Activated CD4-positive, alpha-beta T cell treated with anti-CD3 and anti-CD28 coated beads for 36 hours (primary cell): ENCODE measurements at regions not wholly inside any gene's neighbourhood (a gene's known extent, or its start where the extent isn't known, plus 50 kb on each side); places are given as distances from the start of the nearest gene placed in this dataset.
"Not testable (repeated sequence)": the region's sequence is repeated elsewhere in the genome, so short reads cannot be mapped to it uniquely, and the experiment has no call there.

ENCODE experiments used
- ATAC-seq: fragments of 200-7000 bp; cut with Tn5 transposase; one replicate; pipeline ENCODE4 v1.10.0; 2021; ENCODE audit warnings: mild to moderate bottlenecking, moderate library complexity
- CTCF ChIA-PET: fragments of 350-600 bp; sonication (Branson Sonifier 250); formaldehyde crosslinking; loops from one replicate; lab custom pipeline; 2021; ENCODE audit warnings: antibody characterized with exemption; lab: Charles Lee
- POLR2A ChIA-PET: fragments of 350-600 bp; sonication (Branson Sonifier 250); formaldehyde crosslinking; loops from one replicate; lab custom pipeline; 2021; ENCODE audit warnings: antibody characterized with exemption, inconsistent platforms; lab: Charles Lee
- DNase-seq: peaks from one replicate; pipeline ENCODE4 v3.0.0-alpha.2; 2020
- H3K27ac Mint-ChIP-seq: one replicate; pipeline ENCODE4 v1.8.0; 2021; ENCODE audit warnings: mixed read lengths
- H3K27me3 Mint-ChIP-seq: one replicate; pipeline ENCODE4 v1.8.0; 2021; ENCODE audit warnings: mixed read lengths
- H3K36me3 Mint-ChIP-seq: one replicate; pipeline ENCODE4 v1.8.0; 2021; ENCODE audit warnings: low read depth, mixed read lengths
- H3K4me1 Mint-ChIP-seq: one replicate; pipeline ENCODE4 v1.8.0; 2021; ENCODE audit warnings: mixed read lengths
- H3K4me3 Mint-ChIP-seq: one replicate; pipeline ENCODE4 v1.8.0; 2021; ENCODE audit warnings: mild to moderate bottlenecking, moderate library complexity, mixed read lengths
- H3K9me3 Mint-ChIP-seq: one replicate; pipeline ENCODE4 v1.8.0; 2021; ENCODE audit warnings: low read depth, mixed read lengths
- intact Hi-C, 2 experiments: fragments of 100-400 bp; cut with DNase I in 1 of 2; cut with micrococcal nuclease in 1 of 2; formaldehyde crosslinking; loops; one replicate each; pipeline versions ENCODE4 v1.14.2 to v1.15.1; 2022 to 2024; cut with DNase I, micrococcal nuclease

GRCh38 chrX:118231464-118231863 lies 114.4 kb upstream of the WDR44 start:
- intact Hi-C loops: no loop called here
- CTCF ChIA-PET: no interaction called here

GRCh38 chrX:118239178-118239870 lies 106.6 kb upstream of the WDR44 start:
- no peak overlapping the region for H3K27ac Mint-ChIP-seq
- H3K4me1 Mint-ChIP-seq: no peaks in the 10 kb centered on the region
- intact Hi-C loops: no loop called here
- DNase-seq (no peak), ATAC-seq (no peak)
- no peaks in the 10 kb centered on the region for H3K9me3 Mint-ChIP-seq
- peaks cover 1% of the 10 kb centered on the region for H3K27me3 Mint-ChIP-seq
- ChIA-PET CTCF (no interaction called here), POLR2A (no interaction called here)
- H3K4me3 Mint-ChIP-seq: no peak overlapping the region
- H3K36me3 Mint-ChIP-seq: no peaks in the 10 kb centered on the region

More at GRCh38 chrX:118231464-118231863, 114.4 kb upstream of the WDR44 start:
- Mint-ChIP-seq H3K27ac (no peak overlapping the region), H3K4me3 (no peak overlapping the region), H3K9me3 (no peaks in the 10 kb centered on the region), H3K36me3 (no peaks in the 10 kb centered on the region), H3K27me3 (no peaks in the 10 kb centered on the region), H3K4me1 (no peaks in the 10 kb centered on the region)
- DNase-seq: no peak
- no peak for ATAC-seq
- POLR2A ChIA-PET: no interaction called here

GRCh38 chrX:118239913-118240698 lies 105.8 kb upstream of the WDR44 start:
- no peak overlapping the region for H3K4me3 Mint-ChIP-seq
- no peak overlapping the region for H3K27ac Mint-ChIP-seq
- H3K27me3 Mint-ChIP-seq: peaks cover 1% of the 10 kb centered on the region
- no peaks in the 10 kb centered on the region for H3K4me1 Mint-ChIP-seq
- DNase-seq (no peak), ATAC-seq (no peak)
- intact Hi-C loops: no loop called here
- CTCF ChIA-PET: no interaction called here
- no peaks in the 10 kb centered on the region for H3K36me3 Mint-ChIP-seq
- POLR2A ChIA-PET: no interaction called here
- no peaks in the 10 kb centered on the region for H3K9me3 Mint-ChIP-seq

- H3K36me3 Mint-ChIP-seq, H3K4me3 Mint-ChIP-seq, POLR2A ChIA-PET, CTCF ChIA-PET, DNase-seq, H3K27me3 Mint-ChIP-seq, intact Hi-C loops, H3K4me1 Mint-ChIP-seq, ATAC-seq, H3K27ac Mint-ChIP-seq, H3K9me3 Mint-ChIP-seq: not testable (repeated sequence)
These were observed 98.9 kb upstream of the WDR44 start for GRCh38 chrX:118246961-118247360.

- no peak for DNase-seq
- Mint-ChIP-seq H3K27me3 (no peaks in the 10 kb centered on the region), H3K36me3 (no peaks in the 10 kb centered on the region), H3K9me3 (no peaks in the 10 kb centered on the region), H3K4me1 (no peaks in the 10 kb centered on the region), H3K27ac (no peak overlapping the region), H3K4me3 (no peak overlapping the region)
- no peak for ATAC-seq
- intact Hi-C loops: no loop called here
- ChIA-PET CTCF (no interaction called here), POLR2A (no interaction called here)
These were observed 96.8 kb upstream of the WDR44 start for GRCh38 chrX:118249146-118249545.

GRCh38 chrX:118250445-118250844 lies 95.5 kb upstream of the WDR44 start:
- Mint-ChIP-seq H3K27me3 (no peaks in the 10 kb centered on the region), H3K4me3 (no peak overlapping the region), H3K36me3 (no peaks in the 10 kb centered on the region), H3K4me1 (no peaks in the 10 kb centered on the region), H3K9me3 (no peaks in the 10 kb centered on the region), H3K27ac (no peak overlapping the region)
- no peak for DNase-seq
- ChIA-PET CTCF (no interaction called here), POLR2A (no interaction called here)
- no peak for ATAC-seq
- intact Hi-C loops: loop anchor here in 1 of 2 experiments (10.0 kb wide), 1 partner anchor 1756 kb away; no protein-coding TSS in a partner anchor

DNA sequence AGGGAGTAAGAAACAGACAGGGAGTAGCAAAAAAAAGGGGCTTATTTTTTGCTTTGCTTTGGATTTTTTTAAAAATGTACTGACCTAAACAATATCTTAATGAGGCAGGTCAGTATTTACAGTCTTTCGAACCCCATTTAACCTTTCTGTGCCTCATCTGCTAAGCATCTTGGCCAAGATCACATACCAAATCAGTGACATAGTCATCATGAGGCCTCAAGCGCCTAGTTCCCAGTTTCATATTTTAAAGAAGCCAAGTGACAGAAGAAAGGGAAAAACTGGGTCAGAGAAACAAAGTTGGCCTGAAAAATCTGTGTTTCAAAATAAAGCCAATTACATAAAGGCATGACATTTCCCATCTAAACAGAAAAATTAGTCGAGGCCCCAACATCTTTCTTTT lies 94.6 kb upstream of the WDR44 start:
- H3K4me3 Mint-ChIP-seq: no peak overlapping the region
- no peaks in the 10 kb centered on the region for H3K27me3 Mint-ChIP-seq
- H3K27ac Mint-ChIP-seq: no peak overlapping the region
- ChIA-PET POLR2A (no interaction called here), CTCF (no interaction called here)
- ATAC-seq (no peak), DNase-seq (no peak)
- no peaks in the 10 kb centered on the region for H3K9me3 Mint-ChIP-seq
- H3K4me1 Mint-ChIP-seq: no peaks in the 10 kb centered on the region
- intact Hi-C loops: loop anchor here in 1 of 2 experiments (10.0 kb wide), 1 partner anchor 1756 kb away; no protein-coding TSS in a partner anchor
- no peaks in the 10 kb centered on the region for H3K36me3 Mint-ChIP-seq

DNA sequence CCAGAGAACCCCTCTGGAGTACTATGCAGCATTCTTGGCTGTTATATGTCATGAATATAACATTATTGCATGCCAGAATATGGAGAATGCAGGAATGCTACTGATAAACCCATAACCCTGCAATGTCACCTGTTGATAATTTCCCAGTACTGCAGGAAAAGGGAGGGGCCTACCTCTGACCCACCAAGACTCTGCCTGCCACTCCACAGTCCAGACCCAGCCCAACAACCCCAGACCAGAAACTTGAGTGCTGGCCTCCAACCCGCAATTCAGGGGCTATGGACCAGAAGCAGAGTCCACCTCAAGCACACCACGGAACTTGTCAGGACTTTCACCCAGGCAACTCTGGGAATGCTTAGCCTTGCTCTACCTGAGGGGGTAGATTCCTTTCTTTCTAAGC lies 92.9 kb upstream of the WDR44 start:
- intact Hi-C loops: loop anchor here in 1 of 2 experiments (10.0 kb wide), 1 partner anchor 1758 kb away; no protein-coding TSS in a partner anchor
- DNase-seq: no peak
- CTCF ChIA-PET: no interaction called here
- no peaks in the 10 kb centered on the region for H3K36me3 Mint-ChIP-seq
- no peak for ATAC-seq
- no peak overlapping the region for H3K4me3 Mint-ChIP-seq
- POLR2A ChIA-PET: no interaction called here
- no peaks in the 10 kb centered on the region for H3K4me1 Mint-ChIP-seq
- no peaks in the 10 kb centered on the region for H3K9me3 Mint-ChIP-seq
- no peak overlapping the region for H3K27ac Mint-ChIP-seq
- H3K27me3 Mint-ChIP-seq: no peaks in the 10 kb centered on the region

DNA sequence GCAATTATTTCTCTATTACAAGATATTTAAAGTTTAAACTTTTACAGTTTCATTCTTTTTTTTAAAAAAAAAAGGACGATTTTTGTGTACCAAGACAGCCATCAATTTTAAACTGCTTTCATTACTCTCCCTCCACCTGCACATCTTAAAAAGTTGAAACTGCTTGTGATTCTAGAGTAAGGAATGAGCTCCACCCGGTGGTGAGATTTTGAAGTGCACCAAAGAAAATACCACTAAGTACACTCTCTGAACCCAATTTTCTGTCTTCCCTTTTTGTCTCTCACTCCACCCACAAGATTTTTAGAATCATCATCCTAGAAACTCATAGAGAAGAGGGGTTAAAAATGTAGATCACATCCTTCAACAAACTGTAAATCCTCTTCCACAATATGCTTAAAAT lies 91.3 kb upstream of the WDR44 start:
- ChIA-PET CTCF (interaction anchor here (0.7 to 1.6 kb wide), 5 partner anchors 10 to 1854 kb away, joined by 3 to 5 read pairs (median 3); no protein-coding TSS in a partner anchor), POLR2A (no interaction called here)
- intact Hi-C loops: loop anchor here in 1 of 2 experiments (10.0 kb wide), 1 partner anchor 1760 kb away; no protein-coding TSS in a partner anchor
- DNase-seq (peak; percentile 60), ATAC-seq (no peak)
- no peaks in the 10 kb centered on the region for H3K9me3 Mint-ChIP-seq
- no peaks in the 10 kb centered on the region for H3K27me3 Mint-ChIP-seq
- no peak overlapping the region for H3K27ac Mint-ChIP-seq
- H3K36me3 Mint-ChIP-seq: no peaks in the 10 kb centered on the region
- H3K4me3 Mint-ChIP-seq: no peak overlapping the region
- no peaks in the 10 kb centered on the region for H3K4me1 Mint-ChIP-seq

DNA sequence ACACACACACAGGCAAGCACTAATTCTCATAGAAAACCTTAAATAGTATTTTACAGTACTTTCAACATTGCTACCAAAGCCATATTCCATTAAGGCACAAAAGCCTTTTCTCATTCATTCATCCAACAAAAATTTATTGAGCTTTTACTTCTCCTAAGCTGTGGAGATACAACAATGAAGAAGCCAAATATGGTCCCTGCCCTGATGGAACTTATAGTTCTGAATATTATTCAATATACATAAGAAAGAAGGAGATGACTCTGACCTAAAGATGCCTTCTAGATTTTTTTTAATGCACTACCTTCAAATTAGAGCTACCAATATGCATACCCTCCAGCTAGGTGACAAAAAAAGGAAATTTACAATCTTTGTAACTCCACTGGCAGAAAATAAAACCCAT lies 90.0 kb upstream of the WDR44 start:
- no peak for DNase-seq
- Mint-ChIP-seq H3K27ac (no peak overlapping the region), H3K27me3 (no peaks in the 10 kb centered on the region), H3K9me3 (no peaks in the 10 kb centered on the region), H3K4me1 (no peaks in the 10 kb centered on the region), H3K36me3 (no peaks in the 10 kb centered on the region), H3K4me3 (no peak overlapping the region)
- POLR2A ChIA-PET: no interaction called here
- CTCF ChIA-PET: interaction anchor here (1.2 kb wide), 1 partner anchor 309 kb away, joined by 3 read pairs; no protein-coding TSS in a partner anchor
- no peak for ATAC-seq
- intact Hi-C loops: loop anchor here in 1 of 2 experiments (10.0 kb wide), 1 partner anchor 1761 kb away; no protein-coding TSS in a partner anchor

GRCh38 chrX:118257781-118258180 lies 88.1 kb upstream of the WDR44 start:
- ChIA-PET POLR2A (no interaction called here), CTCF (no interaction called here)
- Mint-ChIP-seq H3K9me3 (no peaks in the 10 kb centered on the region), H3K4me1 (no peaks in the 10 kb centered on the region), H3K27ac (no peak overlapping the region), H3K4me3 (no peak overlapping the region), H3K27me3 (no peaks in the 10 kb centered on the region), H3K36me3 (no peaks in the 10 kb centered on the region)
- ATAC-seq (no peak), DNase-seq (no peak)
- intact Hi-C loops: loop anchor here in 1 of 2 experiments (10.0 kb wide), 1 partner anchor 1763 kb away; no protein-coding TSS in a partner anchor
